ENCODE measurements at regions not wholly inside any gene's neighbourhood (a gene's known extent, or its start where the extent isn't known, plus 50 kb on each side); places are given as distances from the start of the nearest gene placed in this dataset.
"Not testable (repeated sequence)": the region's sequence is repeated elsewhere in the genome, so short reads cannot be mapped to it uniquely, and the experiment has no call there.

GRCh38 chr5:60546207-60546606 is 153.8 kb downstream of the DEPDC1B start:
- H3K27ac Mint-ChIP-seq, result no peak overlapping the region
- no peak for ATAC-seq
- peaks cover 26% of the 10 kb centered on the region for H3K4me1 Mint-ChIP-seq
- H3K27me3 Mint-ChIP-seq, result no peaks in the 10 kb centered on the region
- no peak overlapping the region for H3K4me3 Mint-ChIP-seq
- no peaks in the 10 kb centered on the region for H3K36me3 Mint-ChIP-seq
- no peaks in the 10 kb centered on the region for H3K9me3 Mint-ChIP-seq

DNA sequence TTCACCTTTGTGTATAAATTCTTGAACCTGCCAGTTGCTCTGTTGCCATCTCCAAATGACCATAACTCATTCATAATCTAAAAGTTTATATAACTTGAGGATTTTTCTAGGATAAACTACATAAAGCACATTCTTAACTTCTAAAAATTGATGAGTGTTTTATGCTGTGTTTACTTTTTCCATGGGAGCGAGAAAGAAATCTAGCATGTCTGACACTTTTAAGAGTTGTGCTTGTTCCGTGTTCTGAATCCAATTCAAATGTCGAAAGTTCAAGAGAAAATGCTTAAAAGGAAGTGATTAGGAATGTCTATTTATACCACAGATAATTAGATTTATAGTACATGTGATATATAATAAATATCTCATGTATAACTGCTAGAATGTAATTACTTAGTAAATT is 154.4 kb downstream of the DEPDC1B start:
- H3K36me3 Mint-ChIP-seq, result no peaks in the 10 kb centered on the region
- no peak overlapping the region for H3K27ac Mint-ChIP-seq
- no peaks in the 10 kb centered on the region for H3K27me3 Mint-ChIP-seq
- no peaks in the 10 kb centered on the region for H3K9me3 Mint-ChIP-seq
- ATAC-seq, result no peak
- H3K4me3 Mint-ChIP-seq, result no peak overlapping the region
- H3K4me1 Mint-ChIP-seq, result peaks cover 33% of the 10 kb centered on the region

DNA sequence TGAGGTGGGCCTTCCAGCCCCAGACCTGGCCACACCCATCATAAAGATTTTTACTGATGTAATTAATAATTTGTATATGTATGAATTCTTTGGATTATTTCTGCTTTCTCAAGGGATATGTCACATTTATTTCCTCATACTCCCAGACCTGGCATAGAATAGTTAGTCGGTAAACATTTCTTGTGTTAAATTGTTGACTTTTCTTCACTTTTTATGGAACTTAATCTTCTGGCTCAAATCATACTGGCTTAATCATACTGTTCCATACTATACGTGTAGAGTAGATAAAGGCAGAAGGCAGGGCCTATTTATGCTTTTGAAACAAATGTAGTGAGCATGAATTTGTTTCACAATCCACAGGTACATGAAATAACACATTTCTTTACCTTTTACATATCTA is 155.8 kb downstream of the DEPDC1B start:
- Mint-ChIP-seq H3K27ac (no peak overlapping the region), H3K9me3 (peaks cover 1% of the 10 kb centered on the region), H3K4me3 (no peak overlapping the region), H3K27me3 (no peaks in the 10 kb centered on the region), H3K4me1 (peaks cover 47% of the 10 kb centered on the region), H3K36me3 (no peaks in the 10 kb centered on the region)
- ATAC-seq, result no peak

DNA sequence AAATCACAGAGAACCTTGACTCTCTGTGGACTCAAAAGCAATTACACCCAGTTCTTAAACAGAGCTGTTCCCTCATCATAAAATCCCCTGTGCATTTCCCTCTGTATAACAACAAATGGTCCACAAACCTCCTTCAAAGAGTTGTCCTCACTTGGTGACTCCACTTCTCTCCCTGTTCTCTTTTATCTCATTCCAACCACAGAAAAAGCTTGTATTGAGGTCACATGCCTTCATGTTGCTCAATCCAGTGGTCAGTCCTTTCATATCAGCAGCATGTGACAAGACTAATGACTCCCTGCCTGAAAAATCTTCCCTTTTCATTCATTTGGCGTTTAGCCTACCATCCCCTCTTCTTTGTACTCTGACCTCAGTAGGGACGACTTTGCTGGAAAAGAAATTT is 158.0 kb downstream of the DEPDC1B start:
- Mint-ChIP-seq H3K36me3 (no peaks in the 10 kb centered on the region), H3K4me3 (no peak overlapping the region), H3K4me1 (peaks cover 52% of the 10 kb centered on the region), H3K27ac (peak overlapping the region; percentile 5), H3K27me3 (no peaks in the 10 kb centered on the region), H3K9me3 (peaks cover 3% of the 10 kb centered on the region)
- ATAC-seq, result no peak

GRCh38 chr5:60540856-60541805 is 158.8 kb downstream of the DEPDC1B start:
- Mint-ChIP-seq H3K36me3 (no peaks in the 10 kb centered on the region), H3K4me3 (no peak overlapping the region), H3K27ac (peak overlapping the region; percentile 5), H3K9me3 (peaks cover 3% of the 10 kb centered on the region), H3K4me1 (peaks cover 57% of the 10 kb centered on the region), H3K27me3 (no peaks in the 10 kb centered on the region)
- peak; percentile 88 for ATAC-seq

- Mint-ChIP-seq H3K36me3 (no peaks in the 10 kb centered on the region), H3K9me3 (peaks cover 3% of the 10 kb centered on the region), H3K4me3 (no peak overlapping the region), H3K27ac (peak overlapping the region; percentile 1), H3K4me1 (peaks cover 74% of the 10 kb centered on the region), H3K27me3 (no peaks in the 10 kb centered on the region)
- peak; percentile 41 for ATAC-seq
These were observed 160.8 kb downstream of the DEPDC1B start for GRCh38 chr5:60538955-60539866.

GRCh38 chr5:60538426-60538825 is 161.5 kb downstream of the DEPDC1B start:
- H3K27me3 Mint-ChIP-seq, result no peaks in the 10 kb centered on the region
- H3K4me1 Mint-ChIP-seq, result peaks cover 80% of the 10 kb centered on the region
- H3K27ac Mint-ChIP-seq, result peak overlapping the region; percentile 1
- H3K9me3 Mint-ChIP-seq, result peaks cover 5% of the 10 kb centered on the region
- H3K4me3 Mint-ChIP-seq, result no peak overlapping the region
- no peaks in the 10 kb centered on the region for H3K36me3 Mint-ChIP-seq
- no peak for ATAC-seq

GRCh38 chr5:60535951-60536350 is 164.0 kb downstream of the DEPDC1B start:
- no peak for ATAC-seq
- no peaks in the 10 kb centered on the region for H3K36me3 Mint-ChIP-seq
- no peak overlapping the region for H3K4me3 Mint-ChIP-seq
- H3K4me1 Mint-ChIP-seq, result peaks cover 62% of the 10 kb centered on the region
- no peak overlapping the region for H3K27ac Mint-ChIP-seq
- peaks cover 5% of the 10 kb centered on the region for H3K9me3 Mint-ChIP-seq
- no peaks in the 10 kb centered on the region for H3K27me3 Mint-ChIP-seq

GRCh38 chr5:60535198-60535597 is 164.8 kb downstream of the DEPDC1B start:
- Mint-ChIP-seq H3K9me3 (peaks cover 5% of the 10 kb centered on the region), H3K36me3 (no peaks in the 10 kb centered on the region), H3K27ac (no peak overlapping the region), H3K4me1 (peaks cover 54% of the 10 kb centered on the region), H3K4me3 (no peak overlapping the region), H3K27me3 (no peaks in the 10 kb centered on the region)
- ATAC-seq, result no peak

DNA sequence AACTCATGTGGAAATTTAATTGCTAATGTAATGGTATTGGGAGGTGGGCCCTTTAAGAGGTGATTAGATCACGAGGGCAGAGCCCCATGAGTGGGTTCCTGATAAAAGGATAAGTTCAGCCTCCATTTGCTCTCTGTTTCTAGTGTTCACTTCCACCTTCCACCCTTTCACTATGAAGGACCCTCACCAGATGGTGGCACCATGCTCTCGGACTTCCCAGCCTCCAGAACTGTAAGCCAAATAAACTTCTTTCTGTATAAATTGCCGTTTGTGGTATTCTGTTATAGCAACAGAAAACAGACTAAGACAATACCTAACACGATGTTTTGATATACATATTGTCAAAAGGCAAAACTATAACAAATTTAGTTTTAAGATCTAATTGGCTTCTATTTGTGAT is 166.2 kb downstream of the DEPDC1B start:
- Mint-ChIP-seq H3K9me3 (peaks cover 2% of the 10 kb centered on the region), H3K27ac (no peak overlapping the region), H3K36me3 (no peaks in the 10 kb centered on the region), H3K4me3 (no peak overlapping the region), H3K27me3 (no peaks in the 10 kb centered on the region), H3K4me1 (peaks cover 40% of the 10 kb centered on the region)
- ATAC-seq, result no peak

DNA sequence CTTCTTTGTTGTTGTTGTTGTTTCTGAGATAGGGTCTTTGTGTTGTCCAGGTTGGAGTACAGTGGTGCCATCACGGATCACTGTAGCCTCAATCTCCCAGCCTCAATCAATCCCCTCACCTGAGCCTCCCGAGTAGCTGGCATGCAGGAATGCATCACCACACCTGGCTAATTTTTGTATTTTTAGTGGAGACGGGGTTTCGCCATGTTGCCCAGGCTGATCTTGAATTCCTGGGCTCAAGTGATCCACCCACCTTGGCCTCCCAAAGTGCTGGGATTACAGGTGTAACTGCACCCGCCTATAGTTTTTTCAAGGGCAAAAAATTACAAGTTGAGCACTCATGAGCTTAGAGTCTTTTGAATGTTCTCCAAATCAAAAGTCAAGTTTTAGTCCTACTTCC is 167.2 kb downstream of the DEPDC1B start:
- not testable (repeated sequence) for H3K27ac Mint-ChIP-seq, H3K27me3 Mint-ChIP-seq, H3K36me3 Mint-ChIP-seq, ATAC-seq, H3K9me3 Mint-ChIP-seq, H3K4me3 Mint-ChIP-seq
- H3K4me1 Mint-ChIP-seq, result peaks cover 33% of the 10 kb centered on the region

- not testable (repeated sequence) for H3K4me3 Mint-ChIP-seq, H3K27me3 Mint-ChIP-seq, H3K9me3 Mint-ChIP-seq, ATAC-seq, H3K27ac Mint-ChIP-seq, H3K36me3 Mint-ChIP-seq
- peaks cover 20% of the 10 kb centered on the region for H3K4me1 Mint-ChIP-seq
These were observed 169.7 kb downstream of the DEPDC1B start for GRCh38 chr5:60530144-60530848.

- Mint-ChIP-seq H3K27me3 (no peaks in the 10 kb centered on the region), H3K36me3 (no peaks in the 10 kb centered on the region), H3K4me3 (no peak overlapping the region), H3K4me1 (peaks cover 10% of the 10 kb centered on the region), H3K27ac (no peak overlapping the region), H3K9me3 (peaks cover 2% of the 10 kb centered on the region)
- no peak for ATAC-seq
These were observed 171.0 kb downstream of the DEPDC1B start for GRCh38 chr5:60529001-60529400.

DNA sequence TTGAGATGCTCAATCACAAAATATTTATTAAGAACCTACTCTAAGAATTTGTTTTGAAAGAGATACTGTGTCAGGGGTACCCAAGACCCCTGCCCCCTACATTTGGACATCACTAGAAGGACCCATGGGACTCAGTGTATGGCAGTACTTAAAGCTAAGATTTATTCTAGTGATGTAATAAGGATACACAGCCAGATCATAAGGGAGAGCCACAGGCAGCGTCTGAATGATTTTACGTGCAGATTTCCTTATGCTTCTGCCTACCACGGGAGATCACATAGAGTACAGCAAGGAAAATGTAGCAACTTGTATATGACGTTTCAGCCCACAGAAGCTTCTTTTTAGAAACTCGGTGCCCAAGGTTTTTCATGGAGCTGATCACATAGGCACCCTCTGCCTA is 172.9 kb downstream of the DEPDC1B start:
- no peaks in the 10 kb centered on the region for H3K36me3 Mint-ChIP-seq
- H3K27ac Mint-ChIP-seq, result no peak overlapping the region
- no peaks in the 10 kb centered on the region for H3K27me3 Mint-ChIP-seq
- H3K4me1 Mint-ChIP-seq, result no peaks in the 10 kb centered on the region
- no peaks in the 10 kb centered on the region for H3K9me3 Mint-ChIP-seq
- H3K4me3 Mint-ChIP-seq, result no peak overlapping the region
- no peak for ATAC-seq

DNA sequence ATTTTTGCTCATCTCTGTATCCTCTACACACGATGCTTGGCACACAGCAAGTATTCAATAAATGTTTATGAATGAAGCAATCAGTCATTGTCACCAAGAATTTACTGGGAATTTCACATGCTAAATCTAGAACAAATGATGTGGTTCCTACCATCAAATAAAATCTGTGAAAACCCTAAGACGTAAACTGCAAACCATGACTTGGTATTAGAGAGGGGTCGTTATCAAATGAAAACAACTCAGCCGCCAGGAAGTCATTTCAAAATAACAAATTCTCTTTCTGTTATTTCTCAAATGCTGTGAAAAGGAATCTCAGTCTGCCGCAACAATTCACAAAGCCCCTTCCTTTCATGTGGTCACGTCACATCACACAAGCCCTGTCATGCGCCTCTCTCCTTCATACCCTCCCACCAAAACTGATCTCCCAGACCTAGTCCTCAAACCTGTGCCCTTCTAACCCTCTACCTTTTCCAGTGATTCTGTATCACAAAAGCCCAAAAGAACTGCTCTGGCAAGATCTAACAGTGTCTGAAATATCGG is 173.6 kb downstream of the DEPDC1B start:
- Mint-ChIP-seq H3K27ac (no peak overlapping the region), H3K4me1 (no peaks in the 10 kb centered on the region), H3K27me3 (no peaks in the 10 kb centered on the region), H3K36me3 (no peaks in the 10 kb centered on the region), H3K9me3 (no peaks in the 10 kb centered on the region), H3K4me3 (no peak overlapping the region)
- no peak for ATAC-seq

Data from stimulated activated memory B cell treated with anti-CD40 and anti-IgM and Interleukin-4, amounts not matched to agents 10 μg/mL and 1 μg/mL and 100 μg/mL, for 72 hours (primary cell).